Keratinocyte (primary cell): ENCODE measurements at regions not wholly inside any gene's neighbourhood (a gene's known extent, or its start where the extent isn't known, plus 50 kb on each side); places are given as distances from the start of the nearest gene placed in this dataset.

Experiments used
- DNase-seq: peaks from one replicate; pipeline ENCODE4 v3.0.0-alpha.2; 2011; ENCODE audit warnings: low read depth, missing footprints, low spot score
- FAIRE-seq: peaks from 2 replicates; lab custom pipeline; 2011; peaks lifted over from hg19 to GRCh38; lab: Jason Lieb, UNC
- H2AFZ ChIP-seq: 2 replicates; pipeline ENCODE4 v1.6.0; 2012; ENCODE audit warnings: low read length, control low read depth, inconsistent platforms; ENCODE audit not compliant: control insufficient read depth
- H3K27ac ChIP-seq: 2 replicates; pipeline ENCODE4 v1.5.1; 2011; ENCODE audit warnings: low read length; ENCODE audit not compliant: control insufficient read depth, insufficient read depth
- H3K27me3 ChIP-seq: 3 replicates; pipeline ENCODE4 v1.6.0; 2011; ENCODE audit warnings: low read length; ENCODE audit not compliant: control insufficient read depth, insufficient read depth; ENCODE audit errors: extremely low read depth
- H3K36me3 ChIP-seq, 2 experiments: 2 replicates in 1 of 2; 3 replicates in 1 of 2; pipeline ENCODE4 v1.5.1; 2011; ENCODE audit warnings: low read length in 2 of 2, mild to moderate bottlenecking in 1 of 2; ENCODE audit not compliant: control insufficient read depth in 2 of 2, insufficient read depth in 2 of 2; ENCODE audit errors: extremely low read depth in 1 of 2
- H3K4me1 ChIP-seq: 3 replicates; pipeline ENCODE4 v1.5.1; 2011; ENCODE audit warnings: low read length; ENCODE audit not compliant: control insufficient read depth, insufficient read depth; ENCODE audit errors: extremely low read depth
- H3K4me2 ChIP-seq: 3 replicates; pipeline ENCODE4 v1.6.0; 2011; ENCODE audit warnings: low read depth, low read length; ENCODE audit not compliant: control insufficient read depth, insufficient read depth; ENCODE audit errors: extremely low read depth
- H3K4me3 ChIP-seq, 3 experiments: fragments of 200-600 bp in 1 of 3; sonication (generic) in 1 of 3; 2 replicates in 2 of 3; 3 replicates in 1 of 3; pipeline ENCODE4 v1.5.1; 2011 to 2016; ENCODE audit warnings: low read length in 3 of 3, mild to moderate bottlenecking in 3 of 3, control low read depth in 2 of 3, inconsistent platforms in 1 of 3, low read depth in 1 of 3, mixed read lengths in 1 of 3, mixed run types in 1 of 3, moderate library complexity in 1 of 3; ENCODE audit not compliant: control insufficient read depth in 2 of 3, insufficient read depth in 2 of 3; ENCODE audit errors: extremely low read depth in 1 of 3
- H3K79me2 ChIP-seq: 2 replicates; pipeline ENCODE4 v1.6.0; 2012; ENCODE audit warnings: low read length; ENCODE audit not compliant: control insufficient read depth, insufficient read depth
- H3K9ac ChIP-seq: 3 replicates; pipeline ENCODE4 v1.6.0; 2011; ENCODE audit warnings: low read length; ENCODE audit not compliant: control insufficient read depth, insufficient read depth; ENCODE audit errors: extremely low read depth
- H3K9me1 ChIP-seq: 3 replicates; pipeline ENCODE4 v1.6.0; 2011; ENCODE audit warnings: low read length; ENCODE audit not compliant: control insufficient read depth, insufficient read depth; ENCODE audit errors: extremely low read depth
- H3K9me3 ChIP-seq: 2 replicates; pipeline ENCODE4 v1.5.1; 2012; ENCODE audit warnings: low read depth, low read length; ENCODE audit not compliant: control insufficient read depth
- H4K20me1 ChIP-seq: 3 replicates; pipeline ENCODE4 v1.6.0; 2011; ENCODE audit warnings: low read length; ENCODE audit not compliant: control insufficient read depth, insufficient read depth; ENCODE audit errors: extremely low read depth
- CTCF ChIP-seq, 3 experiments: IDR thresholded peaks in 1 of 3; conservative IDR thresholded peaks in 1 of 3; optimal IDR thresholded peaks in 1 of 3; 2 replicates in 2 of 3; 3 replicates in 1 of 3; pipeline versions ENCODE3 to v1.5.1; 2011; ENCODE audit warnings: low read length in 3 of 3, mild to moderate bottlenecking in 3 of 3, moderate library complexity in 2 of 3, control low read depth in 1 of 3, inconsistent platforms in 1 of 3; ENCODE audit not compliant: insufficient read depth in 2 of 3; ENCODE audit errors: extremely low read depth in 1 of 3
- EZH2 ChIP-seq: IDR thresholded peaks from one replicate; pipeline ENCODE4 v1.6.1; 2012; ENCODE audit warnings: inconsistent platforms, mild to moderate bottlenecking, low read length, moderate library complexity
- dilution Hi-C: fragments of 300-500 bp; cut with MboI; formaldehyde crosslinking; loops from one replicate; pipeline ENCODE4 v1.7.0; 2020; ENCODE audit warnings: low sequenced_read_pairs; ENCODE audit not compliant: extremely low pct_ligation_motif_present

GRCh38 chr1:209051570-209051969 is 531.9 kb upstream of the CAMK1G start:
- Histone ChIP-seq H3K9ac (no peak overlapping the region), H3K27me3 (no peaks in the 10 kb centered on the region), H3K9me3 (no peaks in the 10 kb centered on the region), H3K4me3 (no peak overlapping the region), H2AFZ (peak overlapping the region; percentile 60), H3K9me1 (no peaks in the 10 kb centered on the region), H4K20me1 (no peaks in the 10 kb centered on the region), H3K79me2 (no peaks in the 10 kb centered on the region), H3K4me1 (peaks cover 38% of the 10 kb centered on the region), H3K4me2 (peak overlapping the region; percentile 58), H3K27ac (no peak overlapping the region), H3K36me3 (no peaks in the 10 kb centered on the region)
- TF ChIP-seq EZH2, result no peak
- TF ChIP-seq CTCF (optimal IDR thresholded peaks at IDR 0.05 in 1 of 3, IDR thresholded peaks at IDR 0.05 in 1 of 3, conservative IDR thresholded peaks at IDR 0.05 in 1 of 3; ENCODE audit: extremely low read depth in 1 of 3, insufficient read depth in 2 of 3, low read length in 3 of 3), result no peak
- dilution Hi-C loops, result no loop called here
- FAIRE-seq (peak; percentile 96), DNase-seq (peak; percentile 96)

GRCh38 chr1:209053587-209053986 is 529.9 kb upstream of the CAMK1G start:
- Histone ChIP-seq H3K79me2 (no peaks in the 10 kb centered on the region), H3K9ac (no peak overlapping the region), H3K4me1 (peaks cover 36% of the 10 kb centered on the region), H3K9me3 (no peaks in the 10 kb centered on the region), H3K9me1 (no peaks in the 10 kb centered on the region), H2AFZ (no peak overlapping the region), H3K27me3 (no peaks in the 10 kb centered on the region), H4K20me1 (no peaks in the 10 kb centered on the region), H3K4me2 (no peak overlapping the region), H3K36me3 (no peaks in the 10 kb centered on the region), H3K4me3 (no peak overlapping the region), H3K27ac (no peak overlapping the region)
- FAIRE-seq (no peak), DNase-seq (no peak)
- dilution Hi-C loops, result no loop called here
- TF ChIP-seq CTCF (optimal IDR thresholded peaks at IDR 0.05 in 1 of 3, IDR thresholded peaks at IDR 0.05 in 1 of 3, conservative IDR thresholded peaks at IDR 0.05 in 1 of 3; ENCODE audit: extremely low read depth in 1 of 3, insufficient read depth in 2 of 3, low read length in 3 of 3) (no peak), EZH2 (no peak)
